DOHH2 (cell line): ENCODE measurements at regions not wholly inside any gene's neighbourhood (a gene's known extent, or its start where the extent isn't known, plus 50 kb on each side); places are given as distances from the start of the nearest gene placed in this dataset.

Source experiments
- H3F3A ChIP-seq: fragments of 200-600 bp; sonication (generic), shearing (Covaris generic); 2 replicates; pipeline ENCODE4 v1.6.0; 2016; ENCODE audit warnings: antibody characterized with exemption, mild to moderate bottlenecking; ENCODE audit not compliant: control insufficient read depth, insufficient read depth
- H3K27ac ChIP-seq: fragments of 200-600 bp; sonication (generic); 2 replicates; pipeline ENCODE4 v1.5.1; 2014; ENCODE audit warnings: low read depth, mild to moderate bottlenecking, low read length, moderate library complexity
- H3K27me3 ChIP-seq: fragments of 200-600 bp; sonication (generic); 2 replicates; pipeline ENCODE4 v1.6.1; 2014; ENCODE audit warnings: mild to moderate bottlenecking, low read length, mixed read lengths; ENCODE audit not compliant: control insufficient read depth
- H3K36me3 ChIP-seq: fragments of 200-600 bp; sonication (generic); 2 replicates; pipeline ENCODE4 v1.6.1; 2014; ENCODE audit warnings: mild to moderate bottlenecking, low read length, moderate library complexity, mixed read lengths; ENCODE audit not compliant: control insufficient read depth
- H3K4me1 ChIP-seq: fragments of 200-600 bp; sonication (generic); 2 replicates; pipeline ENCODE4 v1.6.1; 2014; ENCODE audit warnings: mild to moderate bottlenecking, low read length, mixed read lengths; ENCODE audit not compliant: control insufficient read depth
- H3K4me2 ChIP-seq: fragments of 200-600 bp; sonication (generic); 2 replicates; pipeline ENCODE4 v1.6.0; 2014; ENCODE audit warnings: mild to moderate bottlenecking, low read length, moderate library complexity
- H3K4me3 ChIP-seq: fragments of 200-600 bp; sonication (generic); 2 replicates; pipeline ENCODE4 v1.5.1; 2014; ENCODE audit warnings: mild to moderate bottlenecking, low read length, mixed read lengths
- H3K79me2 ChIP-seq: fragments of 200-600 bp; sonication (generic); 2 replicates; pipeline ENCODE4 v1.6.1; 2014; ENCODE audit warnings: mild to moderate bottlenecking, low read length, mixed read lengths; ENCODE audit not compliant: control insufficient read depth
- H3K9me2 ChIP-seq: fragments of 200-600 bp; sonication (generic); replicated peaks from 2 replicates; pipeline ENCODE4 v1.6.1; 2014; ENCODE audit warnings: mild to moderate bottlenecking, low read length, mixed read lengths; ENCODE audit not compliant: control insufficient read depth
- H3K9me3 ChIP-seq: fragments of 200-600 bp; sonication (generic); 2 replicates; pipeline ENCODE4 v1.6.1; 2014; ENCODE audit warnings: antibody characterized with exemption, low read length, mixed read lengths; ENCODE audit not compliant: control insufficient read depth, insufficient read depth
- H4K20me1 ChIP-seq: fragments of 200-600 bp; sonication (generic); 2 replicates; pipeline ENCODE4 v1.6.0; 2014; ENCODE audit warnings: low read depth, mild to moderate bottlenecking, antibody characterized with exemption, low read length, moderate library complexity; ENCODE audit not compliant: control insufficient read depth, insufficient read depth
- CTCF ChIP-seq: fragments of 200-600 bp; sonication (generic); IDR thresholded peaks from one replicate; pipeline ENCODE4 v1.5.1; 2014; ENCODE audit warnings: antibody characterized with exemption, mild to moderate bottlenecking, low read depth, low read length; ENCODE audit not compliant: poor library complexity, severe bottlenecking
- EZH2phosphoT487 ChIP-seq: fragments of 200-600 bp; sonication (generic); IDR thresholded peaks from 2 replicates; pipeline ENCODE4 v1.6.1; 2017; ENCODE audit warnings: borderline replicate concordance, mild to moderate bottlenecking, antibody characterized with exemption, low read length, moderate library complexity, mixed read lengths

GRCh38 chr3:87555290-87555689, 278.9 kb upstream of the POU1F1 start:
- Histone ChIP-seq H3K36me3 (no peaks in the 10 kb centered on the region), H3K4me3 (no peak overlapping the region), H3K4me1 (no peaks in the 10 kb centered on the region), H3K9me3 (no peaks in the 10 kb centered on the region), H3K9me2 (no peaks in the 10 kb centered on the region), H3K27ac (no peak overlapping the region), H3K27me3 (no peaks in the 10 kb centered on the region), H3K79me2 (no peaks in the 10 kb centered on the region), H3F3A (no peaks in the 10 kb centered on the region), H4K20me1 (no peaks in the 10 kb centered on the region), H3K4me2 (no peak overlapping the region)
- no peak for TF ChIP-seq CTCF
- no peak for TF ChIP-seq EZH2phosphoT487

- Histone ChIP-seq H3K36me3 (no peaks in the 10 kb centered on the region), H3K27ac (no peak overlapping the region), H3K9me3 (no peaks in the 10 kb centered on the region)
Observed at GRCh38 chr3:87553058-87553457, 276.7 kb upstream of the POU1F1 start.

GRCh38 chr3:87550892-87551291, 274.5 kb upstream of the POU1F1 start:
- Histone ChIP-seq H3K9me2 (no peaks in the 10 kb centered on the region), H3K36me3 (no peaks in the 10 kb centered on the region), H3K27ac (no peak overlapping the region), H3K9me3 (no peaks in the 10 kb centered on the region), H3K4me1 (no peaks in the 10 kb centered on the region), H3F3A (no peaks in the 10 kb centered on the region), H3K4me2 (no peak overlapping the region), H4K20me1 (no peaks in the 10 kb centered on the region), H3K79me2 (no peaks in the 10 kb centered on the region), H3K27me3 (no peaks in the 10 kb centered on the region), H3K4me3 (no peak overlapping the region)
- no peak for TF ChIP-seq CTCF
- no peak for TF ChIP-seq EZH2phosphoT487

More at GRCh38 chr3:87553058-87553457, 276.7 kb upstream of the POU1F1 start:
- no peaks in the 10 kb centered on the region for H3K4me1 ChIP-seq
- no peaks in the 10 kb centered on the region for H3K79me2 ChIP-seq
- no peaks in the 10 kb centered on the region for H3K27me3 ChIP-seq
- H3K9me2 ChIP-seq: no peaks in the 10 kb centered on the region
- no peak overlapping the region for H3K4me3 ChIP-seq
- H3K4me2 ChIP-seq: no peak overlapping the region
- TF ChIP-seq EZH2phosphoT487 (no peak), CTCF (no peak)
- H3F3A ChIP-seq: no peaks in the 10 kb centered on the region
- H4K20me1 ChIP-seq: no peaks in the 10 kb centered on the region

GRCh38 chr3:87549208-87549607, 272.8 kb upstream of the POU1F1 start:
- Histone ChIP-seq H3K27ac (no peak overlapping the region), H3K4me1 (no peaks in the 10 kb centered on the region), H3K9me2 (no peaks in the 10 kb centered on the region), H4K20me1 (no peaks in the 10 kb centered on the region), H3K4me3 (no peak overlapping the region), H3K4me2 (no peak overlapping the region), H3K9me3 (no peaks in the 10 kb centered on the region), H3K36me3 (no peaks in the 10 kb centered on the region), H3F3A (no peaks in the 10 kb centered on the region), H3K27me3 (no peaks in the 10 kb centered on the region), H3K79me2 (no peaks in the 10 kb centered on the region)
- TF ChIP-seq CTCF (no peak), EZH2phosphoT487 (no peak)
